NCI-H187 treated with DMSO at 0.1 percent for 48 hours (cell line): ENCODE measurements at regions not wholly inside any gene's neighbourhood (a gene's known extent, or its start where the extent isn't known, plus 50 kb on each side); places are given as distances from the start of the nearest gene placed in this dataset.

ENCODE experiments used
- DNase-seq: peaks from one replicate; lab custom pipeline; 2025; lab: John Stamatoyannopoulos, UW

- DNase-seq = peak; percentile 78
Observed at GRCh38 chr10:88207121-88207546, 343.7 kb downstream of the PTEN start.

- DNase-seq = no peak
Observed at GRCh38 chr10:88209231-88209630, 345.8 kb downstream of the PTEN start.

- no peak for DNase-seq
Observed at GRCh38 chr10:88209837-88210561, 346.6 kb downstream of the PTEN start.

- no peak for DNase-seq
Observed at GRCh38 chr10:88211230-88211629, 347.8 kb downstream of the PTEN start.

- DNase-seq = no peak
Observed at GRCh38 chr10:88212069-88212468, 348.6 kb downstream of the PTEN start.

- no peak for DNase-seq
Observed at GRCh38 chr10:88213065-88213605, 349.7 kb downstream of the PTEN start.

- DNase-seq = no peak
Observed at GRCh38 chr10:88216976-88217375, 353.6 kb downstream of the PTEN start.

GRCh38 chr10:88218362-88218761 lies 354.9 kb downstream of the PTEN start:
- no peak for DNase-seq

GRCh38 chr10:88219753-88220152 lies 356.3 kb downstream of the PTEN start:
- DNase-seq = no peak

- DNase-seq = no peak
Observed at GRCh38 chr10:88221010-88221973, 357.9 kb downstream of the PTEN start.

GRCh38 chr10:88222881-88223280 lies 359.5 kb downstream of the PTEN start:
- no peak for DNase-seq
